CD4-positive, alpha-beta T cell (primary cell): ENCODE measurements at regions not wholly inside any gene's neighbourhood (a gene's known extent, or its start where the extent isn't known, plus 50 kb on each side); places are given as distances from the start of the nearest gene placed in this dataset.

Experiments
- ATAC-seq: fragments of 200-7000 bp; cut with Tn5 transposase; one replicate; pipeline ENCODE4 v1.10.0; 2022; ENCODE audit warnings: mild to moderate bottlenecking; ENCODE audit not compliant: poor library complexity
- CTCF ChIA-PET: fragments of 350-600 bp; sonication (Branson Sonifier 250); formaldehyde crosslinking; loops from one replicate; lab custom pipeline; 2021; ENCODE audit warnings: antibody characterized with exemption, inconsistent platforms; lab: Charles Lee
- POLR2A ChIA-PET: fragments of 350-600 bp; sonication (Branson Sonifier 250); formaldehyde crosslinking; loops from one replicate; lab custom pipeline; 2021; ENCODE audit warnings: antibody characterized with exemption, inconsistent platforms; lab: Charles Lee
- DNase-seq, 14 experiments: peaks; one replicate each; pipeline ENCODE4 v3.0.0-alpha.2; 2013 to 2020; ENCODE audit warnings: mixed read lengths in 2 of 14
- H3K27ac ChIP-seq, 2 donors: one replicate each; pipeline versions ENCODE4 v1.5.1 to v1.7.0; 2013; ENCODE audit warnings: low read length in 2 of 2, low read depth in 1 of 2, mild to moderate bottlenecking in 1 of 2
- H3K27me3 ChIP-seq, 2 experiments: 1 replicate in 1 of 2; 2 replicates in 1 of 2; pipeline versions ENCODE4 v1.6.1 to v1.7.0; 2013; ENCODE audit warnings: low read length in 2 of 2, control low read depth in 1 of 2, mild to moderate bottlenecking in 1 of 2, moderate library complexity in 1 of 2; ENCODE audit not compliant: insufficient read depth in 2 of 2, control insufficient read depth in 1 of 2
- H3K36me3 ChIP-seq: one replicate; pipeline ENCODE4 v1.6.1; 2013; ENCODE audit warnings: low read length, control low read depth; ENCODE audit not compliant: insufficient read depth
- H3K4me1 ChIP-seq: one replicate; pipeline ENCODE4 v1.6.1; 2013; ENCODE audit warnings: low read length, control low read depth; ENCODE audit not compliant: insufficient read depth
- H3K4me3 ChIP-seq: one replicate; pipeline ENCODE4 v1.5.1; 2013; ENCODE audit warnings: mild to moderate bottlenecking, low read length, moderate library complexity
- H3K9me3 ChIP-seq, 2 experiments: 1 replicate in 1 of 2; 2 replicates in 1 of 2; pipeline versions ENCODE4 v1.6.1 to v1.7.0; 2013; ENCODE audit warnings: low read length in 2 of 2, mild to moderate bottlenecking in 2 of 2, control low read depth in 1 of 2, moderate library complexity in 1 of 2; ENCODE audit not compliant: control insufficient read depth in 1 of 2, insufficient read depth in 1 of 2
- H3K27ac Mint-ChIP-seq: one replicate; pipeline ENCODE4 v1.8.0; 2020; ENCODE audit warnings: mixed read lengths
- H3K27me3 Mint-ChIP-seq: one replicate; pipeline ENCODE4 v1.8.0; 2021; ENCODE audit warnings: mixed read lengths
- H3K36me3 Mint-ChIP-seq: one replicate; pipeline ENCODE4 v1.8.0; 2021; ENCODE audit warnings: low read depth, mixed read lengths
- H3K4me1 Mint-ChIP-seq: one replicate; pipeline ENCODE4 v1.8.0; 2021; ENCODE audit warnings: low read depth, mixed read lengths
- H3K4me3 Mint-ChIP-seq: one replicate; pipeline ENCODE4 v1.8.0; 2020; ENCODE audit warnings: mild to moderate bottlenecking, mixed read lengths
- H3K9me3 Mint-ChIP-seq: one replicate; pipeline ENCODE4 v1.8.0; 2020; ENCODE audit warnings: mixed read lengths
- CTCF ChIP-seq: fragments of 200-600 bp; IDR thresholded peaks from one replicate; pipeline ENCODE4 v1.8.0; 2022; ENCODE audit warnings: antibody characterized with exemption, mild to moderate bottlenecking
- intact Hi-C, 2 experiments: fragments of 100-400 bp; cut with DNase I in 1 of 2; cut with micrococcal nuclease in 1 of 2; formaldehyde crosslinking; loops; one replicate each; pipeline versions ENCODE4 v1.15.1 to v1.9.0; 2023 to 2025; cut with DNase I, micrococcal nuclease

GRCh38 chr15:81524496-81524895 is 150.5 kb upstream of the TMC3 start:
- intact Hi-C loops, result no loop called here
- Histone ChIP-seq H3K4me3 (no peak overlapping the region), H3K27ac (no peak overlapping the region), H3K4me1 (no peaks in the 10 kb centered on the region), H3K9me3 (no peaks in the 10 kb centered on the region), H3K27me3 (no peaks in the 10 kb centered on the region), H3K36me3 (no peaks in the 10 kb centered on the region)
- no peak for TF ChIP-seq CTCF
- Mint-ChIP-seq H3K4me3 (no peak overlapping the region), H3K27ac (no peak overlapping the region), H3K4me1 (no peaks in the 10 kb centered on the region), H3K36me3 (no peaks in the 10 kb centered on the region), H3K27me3 (peaks cover 9% of the 10 kb centered on the region), H3K9me3 (no peaks in the 10 kb centered on the region)
- POLR2A ChIA-PET, result no interaction called here
- no peak for ATAC-seq
- no peak for DNase-seq
- CTCF ChIA-PET, result no interaction called here

- DNase-seq (no peak), ATAC-seq (no peak)
- CTCF ChIA-PET, result no interaction called here
- H3K4me3 Mint-ChIP-seq, result no peak overlapping the region
- no peaks in the 10 kb centered on the region for H3K9me3 Mint-ChIP-seq
- Histone ChIP-seq H3K27ac (no peak overlapping the region), H3K9me3 (no peaks in the 10 kb centered on the region), H3K4me3 (no peak overlapping the region), H3K36me3 (no peaks in the 10 kb centered on the region), H3K4me1 (no peaks in the 10 kb centered on the region), H3K27me3 (no peaks in the 10 kb centered on the region)
- POLR2A ChIA-PET, result no interaction called here
- peaks cover 9% of the 10 kb centered on the region for H3K27me3 Mint-ChIP-seq
- intact Hi-C loops, result no loop called here
- H3K27ac Mint-ChIP-seq, result no peak overlapping the region
- no peaks in the 10 kb centered on the region for H3K4me1 Mint-ChIP-seq
- TF ChIP-seq CTCF, result no peak
- H3K36me3 Mint-ChIP-seq, result no peaks in the 10 kb centered on the region
These were observed 149.9 kb upstream of the TMC3 start for GRCh38 chr15:81523867-81524266.

- Histone ChIP-seq H3K27ac (no peak overlapping the region), H3K36me3 (no peaks in the 10 kb centered on the region), H3K4me1 (no peaks in the 10 kb centered on the region), H3K27me3 (peaks cover 0 to 3% of the 10 kb centered on the region in 2 experiments), H3K9me3 (no peaks in the 10 kb centered on the region), H3K4me3 (no peak overlapping the region)
- Mint-ChIP-seq H3K27me3 (peaks cover 6% of the 10 kb centered on the region), H3K4me3 (no peak overlapping the region), H3K27ac (no peak overlapping the region), H3K9me3 (no peaks in the 10 kb centered on the region), H3K36me3 (no peaks in the 10 kb centered on the region), H3K4me1 (no peaks in the 10 kb centered on the region)
- intact Hi-C loops, result no loop called here
- POLR2A ChIA-PET, result no interaction called here
- no peak for ATAC-seq
- no peak for DNase-seq
- no peak for TF ChIP-seq CTCF
- CTCF ChIA-PET, result no interaction called here
These were observed 146.5 kb upstream of the TMC3 start for GRCh38 chr15:81520480-81520879.
